DND-41 (cell line): ENCODE measurements at regions not wholly inside any gene's neighbourhood (a gene's known extent, or its start where the extent isn't known, plus 50 kb on each side); places are given as distances from the start of the nearest gene placed in this dataset.

Source experiments
- ATAC-seq: fragments of 200-7000 bp; cut with Tn5 transposase; 3 replicates; pipeline ENCODE4 v1.9.1; 2021; ENCODE audit warnings: low read depth; ENCODE audit not compliant: insufficient read depth
- DNase-seq: peaks from one replicate; pipeline ENCODE4 v3.0.0-alpha.2; 2020
- H2AFZ ChIP-seq: 2 replicates; pipeline ENCODE4 v1.6.0; 2012; ENCODE audit warnings: low read depth, low read length
- H3K27ac ChIP-seq: 2 replicates; pipeline ENCODE4 v1.5.1; 2012; ENCODE audit warnings: low read length, inconsistent platforms
- H3K27me3 ChIP-seq: fragments of 200-600 bp; sonication (generic); 2 replicates; pipeline ENCODE4 v1.6.0; 2012; ENCODE audit warnings: low read length, mild to moderate bottlenecking, inconsistent platforms; ENCODE audit not compliant: insufficient read depth, poor library complexity
- H3K36me3 ChIP-seq: 2 replicates; pipeline ENCODE4 v1.5.1; 2012; ENCODE audit warnings: low read length, inconsistent platforms; ENCODE audit not compliant: insufficient read depth
- H3K4me1 ChIP-seq: 2 replicates; pipeline ENCODE4 v1.5.1; 2012; ENCODE audit warnings: mild to moderate bottlenecking, low read length; ENCODE audit not compliant: insufficient read depth
- H3K4me2 ChIP-seq: 2 replicates; pipeline ENCODE4 v1.6.0; 2012; ENCODE audit warnings: mild to moderate bottlenecking, moderate library complexity, low read length, inconsistent platforms; ENCODE audit not compliant: insufficient read depth
- H3K4me3 ChIP-seq, 2 experiments: fragments of 200-600 bp in 1 of 2; shearing (Covaris generic) in 1 of 2; 2 replicates each; pipeline ENCODE4 v1.5.1; 2012 to 2016; ENCODE audit warnings: inconsistent platforms in 2 of 2, low read length in 2 of 2, mild to moderate bottlenecking in 2 of 2, low read depth in 1 of 2, moderate library complexity in 1 of 2
- H3K79me2 ChIP-seq: 2 replicates; pipeline ENCODE4 v1.6.0; 2012; ENCODE audit warnings: low read length, inconsistent platforms; ENCODE audit not compliant: insufficient read depth
- H3K9ac ChIP-seq: 2 replicates; pipeline ENCODE4 v1.6.0; 2012; ENCODE audit warnings: low read depth, mild to moderate bottlenecking, inconsistent platforms, low read length, moderate library complexity
- H3K9me3 ChIP-seq: 2 replicates; pipeline ENCODE4 v1.5.1; 2012; ENCODE audit warnings: low read length, moderate library complexity, mild to moderate bottlenecking, inconsistent platforms; ENCODE audit not compliant: insufficient read depth, severe bottlenecking
- H4K20me1 ChIP-seq: 2 replicates; pipeline ENCODE4 v1.6.0; 2012; ENCODE audit warnings: low read length; ENCODE audit not compliant: insufficient read depth
- EZH2 ChIP-seq: IDR thresholded peaks from 3 replicates; pipeline ENCODE4 v1.6.1; 2012; ENCODE audit warnings: borderline replicate concordance, low read depth, mild to moderate bottlenecking, moderate library complexity, low read length, inconsistent platforms; ENCODE audit not compliant: severe bottlenecking
- TF ChIP-seq, protein P1 (sequence below): IDR thresholded peaks from 2 replicates; pipeline ENCODE4 v1.5.1; 2012; ENCODE audit warnings: borderline replicate concordance, low read length, moderate library complexity, mild to moderate bottlenecking; ENCODE audit not compliant: poor library complexity, severe bottlenecking; ENCODE audit errors: extremely low read depth

DNA sequence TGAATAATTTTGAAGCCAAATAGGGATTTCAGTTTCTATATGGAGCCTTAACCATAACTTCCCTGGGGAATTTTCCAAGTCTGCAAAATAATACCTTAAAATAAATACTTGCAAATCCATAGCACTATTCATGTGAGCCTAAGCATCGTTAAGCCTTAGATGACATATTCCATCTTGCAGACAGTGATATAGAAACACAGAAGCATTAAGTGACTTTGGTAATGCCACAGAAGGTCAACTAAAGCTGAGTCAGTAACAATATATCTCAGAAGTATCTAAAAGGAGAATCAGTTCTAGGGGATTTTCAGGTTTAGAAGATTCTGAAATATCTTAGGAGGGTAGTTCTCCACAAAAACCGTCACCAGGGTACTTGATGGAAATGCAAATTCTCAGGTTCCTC is 163.4 kb upstream of the COL1A2 start:
- H3K79me2 ChIP-seq = no peaks in the 10 kb centered on the region
- H2AFZ ChIP-seq = no peak overlapping the region
- no peaks in the 10 kb centered on the region for H3K36me3 ChIP-seq
- H3K4me3 ChIP-seq = no peak overlapping the region
- no peaks in the 10 kb centered on the region for H3K9me3 ChIP-seq
- no peaks in the 10 kb centered on the region for H4K20me1 ChIP-seq
- H3K4me1 ChIP-seq = no peaks in the 10 kb centered on the region
- TF ChIP-seq EZH2 = no peak
- TF ChIP-seq, protein P1, sequence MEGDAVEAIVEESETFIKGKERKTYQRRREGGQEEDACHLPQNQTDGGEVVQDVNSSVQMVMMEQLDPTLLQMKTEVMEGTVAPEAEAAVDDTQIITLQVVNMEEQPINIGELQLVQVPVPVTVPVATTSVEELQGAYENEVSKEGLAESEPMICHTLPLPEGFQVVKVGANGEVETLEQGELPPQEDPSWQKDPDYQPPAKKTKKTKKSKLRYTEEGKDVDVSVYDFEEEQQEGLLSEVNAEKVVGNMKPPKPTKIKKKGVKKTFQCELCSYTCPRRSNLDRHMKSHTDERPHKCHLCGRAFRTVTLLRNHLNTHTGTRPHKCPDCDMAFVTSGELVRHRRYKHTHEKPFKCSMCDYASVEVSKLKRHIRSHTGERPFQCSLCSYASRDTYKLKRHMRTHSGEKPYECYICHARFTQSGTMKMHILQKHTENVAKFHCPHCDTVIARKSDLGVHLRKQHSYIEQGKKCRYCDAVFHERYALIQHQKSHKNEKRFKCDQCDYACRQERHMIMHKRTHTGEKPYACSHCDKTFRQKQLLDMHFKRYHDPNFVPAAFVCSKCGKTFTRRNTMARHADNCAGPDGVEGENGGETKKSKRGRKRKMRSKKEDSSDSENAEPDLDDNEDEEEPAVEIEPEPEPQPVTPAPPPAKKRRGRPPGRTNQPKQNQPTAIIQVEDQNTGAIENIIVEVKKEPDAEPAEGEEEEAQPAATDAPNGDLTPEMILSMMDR = no peak
- DNase-seq (no peak), ATAC-seq (no peak)
- no peaks in the 10 kb centered on the region for H3K27me3 ChIP-seq
- H3K9ac ChIP-seq = no peak overlapping the region
- H3K27ac ChIP-seq = no peak overlapping the region
- H3K4me2 ChIP-seq = no peak overlapping the region

DNA sequence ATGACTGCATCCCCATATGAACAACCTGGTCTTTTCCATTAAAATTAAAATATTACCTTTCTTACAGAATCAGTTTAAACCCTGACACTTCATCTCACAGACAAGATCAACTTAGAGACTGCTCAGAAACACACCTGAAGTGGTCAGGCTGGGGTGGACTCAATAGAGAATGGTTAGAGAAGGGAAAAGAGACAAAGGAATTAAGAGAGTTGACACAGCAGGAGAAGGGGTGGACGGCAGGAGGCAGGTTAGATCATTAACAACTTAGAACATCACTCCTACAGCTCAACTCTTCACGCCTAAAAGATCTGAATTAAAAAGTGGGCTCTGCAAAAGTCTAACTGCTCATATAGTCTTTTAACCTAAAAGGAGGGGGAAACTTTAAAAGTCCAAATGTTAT is 157.7 kb upstream of the COL1A2 start:
- no peaks in the 10 kb centered on the region for H3K9me3 ChIP-seq
- no peak for ATAC-seq
- H3K9ac ChIP-seq = no peak overlapping the region
- H3K4me2 ChIP-seq = no peak overlapping the region
- H3K36me3 ChIP-seq = no peaks in the 10 kb centered on the region
- no peak for DNase-seq
- H3K79me2 ChIP-seq = no peaks in the 10 kb centered on the region
- no peak overlapping the region for H3K27ac ChIP-seq
- peaks cover 3% of the 10 kb centered on the region for H3K27me3 ChIP-seq
- no peak overlapping the region for H3K4me3 ChIP-seq
- no peak overlapping the region for H2AFZ ChIP-seq
- H3K4me1 ChIP-seq = no peaks in the 10 kb centered on the region
- H4K20me1 ChIP-seq = no peaks in the 10 kb centered on the region
- TF ChIP-seq, protein P1 = no peak
- no peak for TF ChIP-seq EZH2

DNA sequence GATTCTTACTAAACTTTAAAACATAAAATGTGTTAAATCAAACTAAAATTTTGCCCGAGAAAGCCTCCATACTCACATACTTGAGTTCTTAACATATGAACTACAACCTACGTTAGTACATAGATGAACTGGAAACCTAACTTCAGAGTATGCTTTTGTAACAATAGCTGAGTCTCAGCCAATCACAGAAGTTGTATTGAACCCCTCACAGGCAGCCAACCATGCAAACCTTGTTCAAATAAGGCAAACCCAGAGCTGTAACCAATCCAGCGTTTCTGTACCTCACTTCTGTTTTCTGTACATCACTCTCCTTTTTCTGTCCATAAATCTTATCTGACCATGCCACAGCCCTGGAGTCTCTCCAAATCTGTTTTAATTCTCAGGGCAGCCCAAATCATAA is 157.3 kb upstream of the COL1A2 start:
- no peak for ATAC-seq
- Histone ChIP-seq H3K9ac (no peak overlapping the region), H4K20me1 (no peaks in the 10 kb centered on the region), H3K4me1 (no peaks in the 10 kb centered on the region), H3K27me3 (peaks cover 3% of the 10 kb centered on the region), H3K4me2 (no peak overlapping the region), H3K27ac (no peak overlapping the region), H3K4me3 (no peak overlapping the region), H3K9me3 (no peaks in the 10 kb centered on the region), H3K79me2 (no peaks in the 10 kb centered on the region), H2AFZ (no peak overlapping the region), H3K36me3 (no peaks in the 10 kb centered on the region)
- TF ChIP-seq EZH2 = no peak
- TF ChIP-seq, protein P1 = no peak
- DNase-seq = no peak

DNA sequence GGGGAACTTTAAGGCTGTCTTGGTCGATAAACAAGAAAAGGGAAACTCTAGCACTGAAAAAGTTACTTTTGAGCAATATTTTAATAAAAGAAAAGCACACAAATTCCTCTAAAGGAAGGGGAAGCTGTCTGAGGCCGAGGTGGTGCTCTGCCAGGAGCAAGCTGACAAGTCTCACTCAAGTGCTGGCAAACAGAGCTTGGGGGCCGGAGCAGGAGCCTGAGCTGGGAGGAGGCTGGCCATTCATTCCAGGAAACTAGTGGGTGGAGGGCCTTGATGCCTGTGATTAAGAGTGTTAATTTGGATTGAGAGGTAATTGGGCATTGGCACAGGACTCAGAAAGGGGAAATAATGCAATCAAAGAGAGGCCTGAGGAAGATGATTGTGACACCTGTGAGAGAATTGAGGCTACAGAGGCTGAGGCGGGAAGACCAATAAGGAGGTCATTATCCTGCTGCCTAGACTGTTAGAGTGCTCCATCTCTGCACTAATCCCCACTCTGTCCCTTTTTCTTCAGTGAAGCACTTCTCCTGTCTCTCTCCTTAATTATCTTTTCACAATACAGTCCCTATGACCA is 154.9 kb upstream of the COL1A2 start:
- Histone ChIP-seq H3K79me2 (no peaks in the 10 kb centered on the region), H3K9me3 (no peaks in the 10 kb centered on the region), H3K4me2 (no peak overlapping the region), H3K4me3 (no peak overlapping the region), H3K27me3 (peaks cover 3% of the 10 kb centered on the region), H3K36me3 (no peaks in the 10 kb centered on the region), H4K20me1 (no peaks in the 10 kb centered on the region), H3K4me1 (no peaks in the 10 kb centered on the region), H2AFZ (no peak overlapping the region), H3K27ac (no peak overlapping the region), H3K9ac (no peak overlapping the region)
- DNase-seq (no peak), ATAC-seq (no peak)
- no peak for TF ChIP-seq EZH2
- TF ChIP-seq, protein P1 = no peak
